ENCODE measurements at regions not wholly inside any gene's neighbourhood (a gene's known extent, or its start where the extent isn't known, plus 50 kb on each side); places are given as distances from the start of the nearest gene placed in this dataset.

DNA sequence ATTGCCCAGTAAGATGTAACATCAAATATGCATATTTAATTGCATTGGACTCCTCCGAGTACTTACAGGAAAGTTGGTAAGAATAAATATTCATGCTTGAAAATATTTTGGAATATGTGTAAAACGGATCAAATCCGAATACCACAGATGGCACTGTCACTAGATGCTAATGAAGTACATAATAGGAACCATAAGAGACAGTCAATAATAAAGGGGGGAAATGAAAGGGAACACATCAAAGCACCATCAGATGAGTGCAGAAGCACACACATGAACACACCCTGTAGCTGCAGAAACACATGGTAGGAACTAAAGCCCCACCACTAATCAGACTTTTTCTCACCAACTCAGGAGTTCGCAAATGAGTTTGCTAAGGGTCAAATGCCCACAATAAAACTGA, 52.2 kb upstream of the PAGE5 start:
- no peak overlapping the region for H3K27ac Mint-ChIP-seq
- no peak for DNase-seq
- H3K9me3 Mint-ChIP-seq, result no peaks in the 10 kb centered on the region
- H3K27me3 Mint-ChIP-seq, result no peaks in the 10 kb centered on the region
- H3K4me3 Mint-ChIP-seq, result no peak overlapping the region
- ChIA-PET CTCF (no interaction called here), POLR2A (interaction anchor here (1.0 kb wide), 1 partner anchor 9 kb away, joined by 3 read pairs; no protein-coding TSS in a partner anchor)
- H3K4me1 Mint-ChIP-seq (ENCODE audit: low read depth), result no peaks in the 10 kb centered on the region
- H3K36me3 Mint-ChIP-seq, result no peaks in the 10 kb centered on the region
- intact Hi-C loops (cut with micrococcal nuclease), result loop anchor here (10.0 kb wide), 1 partner anchor 983 kb away; the partner anchor contains the start of gene FAM120C

DNA sequence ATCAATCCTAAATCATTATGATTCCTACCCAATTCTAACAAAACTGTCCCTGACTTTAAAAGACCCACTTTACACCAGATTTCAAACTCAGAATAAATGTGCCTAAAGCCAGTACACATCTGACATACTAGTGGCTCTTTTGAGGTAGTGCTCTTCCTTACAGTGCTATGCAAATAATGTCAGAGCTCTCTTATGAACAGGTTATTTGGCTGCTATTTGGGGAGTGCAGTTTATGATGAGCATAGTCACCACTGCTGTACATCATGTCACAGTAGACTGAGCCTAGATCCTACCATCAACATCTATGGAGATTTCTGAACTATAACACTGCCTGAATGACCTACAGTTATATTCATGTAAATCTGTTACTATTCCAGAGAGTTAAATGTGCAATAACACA, 50.4 kb upstream of the PAGE5 start:
- Mint-ChIP-seq H3K36me3 (no peaks in the 10 kb centered on the region), H3K4me1 (ENCODE audit: low read depth) (no peaks in the 10 kb centered on the region), H3K27me3 (no peaks in the 10 kb centered on the region), H3K4me3 (no peak overlapping the region), H3K9me3 (no peaks in the 10 kb centered on the region), H3K27ac (no peak overlapping the region)
- ChIA-PET POLR2A (no interaction called here), CTCF (no interaction called here)
- intact Hi-C loops (cut with micrococcal nuclease), result loop anchor here (10.0 kb wide), 1 partner anchor 985 kb away; the partner anchor contains the start of gene FAM120C
- DNase-seq, result no peak

Measured in activated CD4-positive, alpha-beta memory T cell treated with anti-CD3 and anti-CD28 coated beads for 36 hours (primary cell).